H7 (cell line): ENCODE measurements at regions not wholly inside any gene's neighbourhood (a gene's known extent, or its start where the extent isn't known, plus 50 kb on each side); places are given as distances from the start of the nearest gene placed in this dataset.

Source experiments
- DNase-seq: peaks from one replicate; pipeline ENCODE4 v3.0.0; 2012
- H3K27me3 ChIP-seq: 2 replicates; pipeline ENCODE4 v1.6.0; 2011; ENCODE audit warnings: mild to moderate bottlenecking, low read length; ENCODE audit not compliant: control insufficient read depth, insufficient read depth
- H3K36me3 ChIP-seq: replicated peaks from 2 replicates; pipeline ENCODE4 v1.5.1; 2011; ENCODE audit warnings: low read length; ENCODE audit not compliant: control insufficient read depth, insufficient read depth
- H3K4me3 ChIP-seq: 2 replicates; pipeline ENCODE4 v1.5.1; 2011; ENCODE audit warnings: low read depth, mild to moderate bottlenecking, control low read depth, low read length, moderate library complexity; ENCODE audit not compliant: insufficient read depth

DNA sequence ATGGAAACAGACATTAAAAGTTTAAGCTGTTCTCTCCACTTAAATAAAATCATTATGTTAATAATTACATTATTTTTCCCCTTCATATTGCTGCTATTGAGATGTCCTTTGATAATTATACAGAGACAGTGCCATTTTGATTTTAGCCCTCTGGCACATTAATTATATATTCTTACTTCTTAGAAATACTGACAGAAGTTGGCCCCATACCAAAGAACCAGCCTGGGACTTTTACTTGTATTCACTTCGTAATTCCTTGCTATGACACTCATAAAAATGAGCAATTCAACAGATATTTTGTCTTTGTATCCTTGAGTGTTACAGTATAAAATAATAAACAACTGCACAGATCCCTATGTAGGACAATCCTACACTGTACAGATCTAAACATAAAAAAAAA, 743.7 kb downstream of the TBC1D32 start:
- H3K4me3 ChIP-seq, result no peak overlapping the region
- H3K27me3 ChIP-seq, result no peaks in the 10 kb centered on the region
- H3K36me3 ChIP-seq, result no peaks in the 10 kb centered on the region
- DNase-seq, result no peak

DNA sequence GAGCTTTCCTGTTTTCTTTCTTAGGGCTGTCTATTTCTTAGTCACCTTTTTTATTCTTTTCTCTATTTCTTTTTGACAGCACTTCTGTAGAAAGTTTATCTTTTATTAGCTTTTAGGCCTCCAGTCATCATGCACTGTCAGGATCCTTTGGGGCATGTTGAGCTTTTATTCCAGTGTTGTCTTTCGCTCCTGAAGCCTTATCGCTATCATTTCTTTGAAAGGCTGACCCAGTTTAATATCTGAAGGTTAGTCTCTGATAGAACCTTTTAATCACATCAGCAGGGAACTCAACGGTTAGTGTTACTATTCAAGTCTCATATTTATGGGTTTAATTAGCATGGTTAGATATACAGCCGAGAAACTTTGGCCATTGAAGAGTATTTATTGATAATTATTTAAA, 745.9 kb downstream of the TBC1D32 start:
- no peak for DNase-seq
- H3K4me3 ChIP-seq, result no peak overlapping the region
- no peaks in the 10 kb centered on the region for H3K36me3 ChIP-seq
- H3K27me3 ChIP-seq, result no peaks in the 10 kb centered on the region

DNA sequence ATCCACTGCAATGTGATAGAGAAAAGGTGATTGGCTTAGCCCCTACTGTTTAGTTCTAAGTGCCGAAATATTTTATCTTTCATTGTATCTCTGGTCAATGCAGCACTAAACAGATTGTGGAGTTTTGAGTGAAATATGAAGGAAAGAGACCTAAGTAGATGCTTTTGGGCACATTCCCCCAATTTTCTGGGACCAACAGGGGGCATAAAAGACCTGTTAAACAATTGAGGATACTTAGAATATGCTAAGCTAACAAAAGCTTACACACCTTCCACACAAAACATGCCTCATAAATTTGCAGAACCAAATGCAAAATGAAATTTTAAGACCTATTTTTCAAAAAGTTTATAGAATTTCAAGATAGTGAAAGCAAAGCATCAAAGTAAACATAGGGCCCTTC, 746.9 kb downstream of the TBC1D32 start:
- no peak overlapping the region for H3K4me3 ChIP-seq
- DNase-seq, result no peak
- H3K27me3 ChIP-seq, result no peaks in the 10 kb centered on the region
- H3K36me3 ChIP-seq, result no peaks in the 10 kb centered on the region

DNA sequence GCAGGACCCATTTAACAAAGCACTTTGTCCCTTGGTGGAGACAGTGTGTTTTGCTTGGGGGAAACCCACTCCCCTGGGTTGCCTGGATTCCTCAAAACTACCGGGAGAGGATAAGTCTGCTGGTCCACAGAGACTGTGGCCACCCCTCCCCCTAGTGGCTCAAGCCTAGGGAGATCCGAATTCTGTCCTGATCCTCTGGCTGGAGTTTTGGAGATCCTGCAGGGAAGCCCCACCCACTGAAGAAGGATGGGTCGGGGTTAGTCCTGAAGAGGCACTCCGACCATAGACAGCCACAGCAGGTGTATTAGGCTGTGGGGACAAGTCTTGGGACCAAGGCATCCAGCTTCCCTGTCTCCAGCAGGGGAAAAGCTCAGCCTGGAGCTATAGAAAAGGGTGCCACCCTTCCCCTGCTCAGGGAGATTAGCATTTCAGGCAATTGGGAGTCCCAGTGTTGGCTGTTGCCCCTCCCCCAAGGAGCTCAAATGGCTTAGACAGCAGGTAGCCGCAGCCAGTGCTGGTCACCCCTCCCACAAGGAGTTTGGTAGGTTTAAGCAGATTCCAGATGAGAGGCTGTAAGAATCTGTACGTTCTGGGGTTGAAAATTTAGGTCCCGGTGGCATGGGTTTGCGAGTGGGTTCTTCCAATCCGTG, 750.0 kb downstream of the TBC1D32 start:
- Histone ChIP-seq H3K4me3 (no peak overlapping the region), H3K36me3 (no peaks in the 10 kb centered on the region), H3K27me3 (no peaks in the 10 kb centered on the region)
- no peak for DNase-seq

DNA sequence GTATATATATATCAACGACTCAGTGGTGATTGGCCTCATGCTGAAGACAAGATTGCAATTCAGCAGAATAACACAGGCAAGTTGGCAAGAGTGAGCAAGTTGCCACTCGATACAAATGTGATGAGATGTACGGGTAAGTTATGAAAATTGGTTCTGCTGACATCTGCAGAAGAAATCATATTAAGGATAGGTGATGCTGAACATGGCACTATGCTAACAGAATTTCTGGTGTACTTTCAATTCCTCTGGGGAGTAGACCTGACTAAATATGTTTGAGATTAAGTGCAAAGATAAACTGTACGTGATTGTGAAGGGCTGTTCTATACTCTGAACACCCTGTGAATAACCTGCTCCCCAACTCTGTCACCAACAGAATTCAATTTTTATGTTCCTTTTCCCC, 758.2 kb downstream of the TBC1D32 start:
- Histone ChIP-seq H3K36me3 (no peaks in the 10 kb centered on the region), H3K4me3 (no peak overlapping the region), H3K27me3 (no peaks in the 10 kb centered on the region)
- no peak for DNase-seq

DNA sequence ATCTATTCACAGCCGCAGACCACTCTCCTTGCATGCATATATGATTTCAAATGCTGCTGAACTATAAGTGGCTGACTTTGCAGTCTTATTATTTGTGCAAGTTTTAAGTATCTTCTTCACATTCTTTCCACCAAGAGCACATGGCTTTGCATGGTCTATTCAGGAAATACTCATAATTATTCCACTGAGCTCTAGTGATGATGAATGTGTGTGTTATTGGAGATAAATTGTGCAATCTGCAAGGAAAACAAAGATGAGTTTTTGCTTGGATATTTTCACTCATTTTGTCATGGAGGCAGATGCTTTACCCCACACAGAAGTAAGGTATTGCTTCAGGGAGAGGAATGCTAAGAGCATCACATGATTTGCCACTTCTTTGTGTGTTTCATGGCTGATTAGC, 764.6 kb downstream of the TBC1D32 start:
- Histone ChIP-seq H3K4me3 (no peak overlapping the region), H3K36me3 (no peaks in the 10 kb centered on the region), H3K27me3 (no peaks in the 10 kb centered on the region)
- DNase-seq, result no peak

DNA sequence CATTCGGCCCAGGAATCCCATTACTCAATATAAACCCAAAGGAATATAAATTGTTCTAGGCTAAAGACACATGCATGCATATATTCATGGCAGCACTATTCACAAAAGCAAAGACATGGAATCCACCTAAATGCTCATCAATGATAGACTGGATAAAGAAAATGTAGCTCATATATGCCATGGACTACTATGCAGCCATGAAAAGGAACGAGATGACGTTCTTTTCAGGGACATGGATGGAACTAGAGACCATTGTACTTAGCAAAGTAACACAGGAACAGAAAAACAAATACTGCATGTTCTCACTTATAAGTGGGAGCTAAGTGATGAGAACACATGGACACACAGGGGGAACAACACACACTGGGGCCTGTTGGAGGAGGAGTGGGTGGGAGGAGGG, 769.5 kb downstream of the TBC1D32 start:
- Histone ChIP-seq H3K36me3 (no peaks in the 10 kb centered on the region), H3K4me3 (no peak overlapping the region), H3K27me3 (no peaks in the 10 kb centered on the region)
- DNase-seq, result no peak

DNA sequence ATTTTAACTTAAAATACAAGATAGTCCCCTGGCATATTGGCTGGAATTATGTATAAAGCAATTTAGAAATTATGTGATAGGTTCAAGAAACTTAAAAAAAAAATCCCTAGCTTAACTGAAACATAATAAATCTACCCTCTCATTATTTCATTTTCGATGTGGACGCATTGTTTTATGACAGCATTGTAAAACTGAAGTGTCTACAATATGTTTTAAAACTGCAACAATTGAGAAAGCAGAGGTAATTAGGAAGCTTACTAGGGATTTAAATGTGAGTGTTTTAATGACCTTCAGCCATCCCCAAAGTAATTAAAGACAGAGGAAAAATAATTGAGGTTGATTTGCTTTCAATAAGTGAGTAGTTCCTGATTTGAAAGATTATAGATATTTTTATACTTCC, 776.0 kb downstream of the TBC1D32 start:
- Histone ChIP-seq H3K36me3 (no peaks in the 10 kb centered on the region), H3K27me3 (no peaks in the 10 kb centered on the region), H3K4me3 (no peak overlapping the region)
- no peak for DNase-seq

DNA sequence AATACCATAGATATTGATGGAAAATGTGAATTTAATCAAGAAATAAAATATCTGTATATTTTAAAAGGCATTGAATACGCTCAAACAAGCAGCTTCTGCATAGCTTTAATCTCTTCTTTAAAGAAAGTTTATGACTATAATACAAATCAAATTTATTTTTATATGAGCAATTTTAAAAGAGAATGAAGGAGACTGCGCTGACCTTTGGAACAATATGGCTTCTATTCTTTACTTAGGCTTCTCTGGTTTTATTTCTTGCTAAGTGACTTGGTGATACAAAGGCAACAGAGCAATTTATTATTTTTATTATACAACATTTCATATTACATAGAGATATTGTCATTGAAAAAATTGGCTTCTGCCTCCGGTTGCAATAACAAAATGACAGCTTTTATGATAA, 776.7 kb downstream of the TBC1D32 start:
- no peak for DNase-seq
- no peaks in the 10 kb centered on the region for H3K27me3 ChIP-seq
- no peak overlapping the region for H3K4me3 ChIP-seq

DNA sequence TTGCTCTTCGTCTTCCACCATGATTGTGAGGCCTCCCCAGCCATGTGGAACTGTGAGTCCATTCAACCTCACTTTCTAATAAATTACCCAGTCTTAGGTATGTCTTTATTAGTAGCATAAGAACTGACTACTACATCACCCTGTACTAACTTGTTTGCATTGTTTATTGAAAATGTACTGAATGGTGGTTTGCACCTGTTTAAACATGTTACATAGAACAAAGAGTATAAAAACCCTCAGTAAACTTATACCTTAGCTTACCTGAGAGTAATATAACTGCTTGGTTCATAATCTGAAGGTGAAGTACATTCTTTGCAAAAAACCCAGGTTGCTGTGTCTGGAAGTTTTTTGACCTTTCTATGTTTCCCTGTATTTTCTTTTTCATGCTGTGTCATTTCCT, 777.8 kb downstream of the TBC1D32 start:
- Histone ChIP-seq H3K36me3 (no peaks in the 10 kb centered on the region), H3K27me3 (no peaks in the 10 kb centered on the region), H3K4me3 (no peak overlapping the region)
- DNase-seq, result no peak

More for the DNA sequence above, 776.7 kb downstream of the TBC1D32 start:
- no peaks in the 10 kb centered on the region for H3K36me3 ChIP-seq

DNA sequence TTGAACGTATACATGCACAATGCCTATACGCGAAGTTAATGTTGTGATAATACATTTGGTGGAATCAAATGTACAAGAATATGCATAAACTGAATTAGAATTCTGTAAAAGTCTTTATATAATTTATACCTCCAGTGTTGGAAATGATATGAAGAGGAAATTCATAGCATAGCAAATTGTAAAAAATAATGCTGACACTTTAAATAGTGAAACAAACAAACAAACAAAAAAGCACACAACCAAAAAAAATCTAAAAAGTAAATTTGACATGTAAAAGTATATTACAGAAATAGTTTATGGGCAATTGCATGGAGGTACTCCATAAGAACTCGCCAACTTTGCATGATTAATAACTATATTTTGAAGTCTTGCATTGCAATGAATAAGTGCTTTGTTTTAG, 780.9 kb downstream of the TBC1D32 start:
- Histone ChIP-seq H3K36me3 (no peaks in the 10 kb centered on the region), H3K4me3 (no peak overlapping the region), H3K27me3 (no peaks in the 10 kb centered on the region)
- DNase-seq, result no peak

DNA sequence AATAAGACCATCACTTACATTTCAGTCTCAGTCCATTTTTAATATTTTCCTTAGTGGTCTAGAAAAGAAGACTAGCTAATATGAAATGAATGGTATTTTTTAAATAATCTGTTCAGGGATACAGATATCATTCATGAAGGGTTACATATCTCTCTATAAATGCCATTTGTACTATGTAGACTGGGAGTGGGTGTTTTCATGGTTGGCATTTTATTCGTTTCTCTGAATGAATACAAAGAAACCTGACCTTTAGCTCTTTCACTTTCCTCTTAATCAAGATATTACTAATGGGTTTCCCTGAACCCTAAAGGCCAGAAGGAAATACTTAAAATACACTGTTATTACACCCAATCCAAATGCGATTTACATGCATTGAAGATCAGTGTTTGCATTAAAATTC, 788.9 kb downstream of the TBC1D32 start:
- H3K4me3 ChIP-seq, result no peak overlapping the region
- DNase-seq, result no peak
- no peaks in the 10 kb centered on the region for H3K27me3 ChIP-seq
- no peaks in the 10 kb centered on the region for H3K36me3 ChIP-seq

DNA sequence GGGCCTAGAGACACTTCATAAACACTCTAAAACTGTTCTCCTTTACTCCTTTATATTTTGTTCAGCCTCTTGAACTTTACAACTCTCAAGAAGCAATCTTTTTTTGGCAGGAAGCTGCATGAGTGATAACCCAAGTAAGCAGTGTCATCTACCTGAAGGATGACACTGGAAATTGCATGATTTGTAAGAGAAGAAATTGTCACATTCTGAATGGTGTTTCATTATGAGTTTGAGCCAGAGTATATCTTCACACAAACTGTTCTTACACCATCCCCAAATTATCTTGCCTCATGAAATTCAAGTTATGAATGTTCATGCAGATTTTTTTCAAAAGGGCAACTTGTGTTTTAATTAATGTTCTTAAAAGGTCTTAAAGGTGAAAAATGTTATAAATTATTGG, 799.3 kb downstream of the TBC1D32 start:
- DNase-seq, result no peak
- no peaks in the 10 kb centered on the region for H3K27me3 ChIP-seq
- no peaks in the 10 kb centered on the region for H3K36me3 ChIP-seq
- no peak overlapping the region for H3K4me3 ChIP-seq

DNA sequence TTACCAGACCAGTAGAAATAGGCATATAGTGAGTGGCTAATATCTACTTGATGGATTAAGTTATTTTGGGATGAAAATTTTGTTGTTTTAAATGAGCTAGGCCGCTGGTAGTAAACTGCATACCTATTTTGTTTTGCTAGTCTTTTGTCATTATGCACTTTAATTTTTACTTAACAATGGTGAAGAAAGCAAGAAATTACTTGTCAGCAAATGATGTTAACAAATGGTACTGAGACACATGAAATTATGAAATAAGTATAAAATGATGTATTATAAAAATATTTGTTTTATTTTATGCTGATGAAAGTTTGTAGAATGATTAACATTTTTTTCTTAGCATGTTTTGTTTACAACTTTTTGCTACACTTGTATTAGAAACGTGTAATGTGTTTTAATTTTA, 807.7 kb downstream of the TBC1D32 start:
- Histone ChIP-seq H3K27me3 (no peaks in the 10 kb centered on the region), H3K36me3 (no peaks in the 10 kb centered on the region), H3K4me3 (no peak overlapping the region)
- no peak for DNase-seq

DNA sequence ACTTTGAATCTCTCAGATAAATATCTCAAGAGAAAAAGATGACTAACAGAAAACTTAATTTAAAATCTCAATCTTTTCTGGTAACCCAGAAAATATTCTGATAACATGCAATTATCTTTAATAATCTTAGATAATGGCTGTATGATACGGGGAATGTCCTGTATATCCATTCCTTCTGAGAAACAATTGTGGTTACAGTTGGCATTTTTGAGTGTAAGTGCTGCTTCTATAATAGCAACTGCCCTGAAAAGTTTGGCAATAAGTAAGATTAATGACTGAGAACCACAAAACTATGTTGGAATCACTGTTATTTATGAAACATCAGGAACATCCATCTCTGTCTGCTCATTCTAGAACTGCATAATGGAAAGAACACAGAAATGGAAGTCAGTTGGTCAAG, 819.7 kb downstream of the TBC1D32 start:
- no peak overlapping the region for H3K4me3 ChIP-seq

DNA sequence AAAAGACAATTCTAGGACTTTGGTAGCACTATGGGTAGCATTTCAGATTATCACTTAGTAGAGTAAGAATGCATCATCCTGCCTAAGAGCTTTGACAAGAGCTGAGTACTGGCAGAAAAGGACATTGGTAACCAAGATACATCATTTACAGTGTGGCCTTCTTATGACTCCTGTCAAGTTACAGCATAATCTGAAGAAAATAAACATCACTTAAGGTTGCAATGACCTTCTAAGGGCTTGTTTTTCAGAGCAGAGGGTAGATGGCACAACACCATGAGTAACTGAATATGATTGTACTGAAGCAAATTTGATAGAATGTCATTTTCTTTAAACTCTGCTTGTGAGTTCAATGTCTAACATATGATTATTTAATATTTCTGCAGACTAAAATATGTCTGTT, 822.6 kb downstream of the TBC1D32 start:
- Histone ChIP-seq H3K27me3 (no peaks in the 10 kb centered on the region), H3K36me3 (no peaks in the 10 kb centered on the region), H3K4me3 (no peak overlapping the region)
- no peak for DNase-seq

More for the DNA sequence above, 819.7 kb downstream of the TBC1D32 start:
- DNase-seq, result no peak
- no peaks in the 10 kb centered on the region for H3K36me3 ChIP-seq
- no peaks in the 10 kb centered on the region for H3K27me3 ChIP-seq
